DMS153 (cell line): ENCODE measurements at regions not wholly inside any gene's neighbourhood (a gene's known extent, or its start where the extent isn't known, plus 50 kb on each side); places are given as distances from the start of the nearest gene placed in this dataset.

Experiments used
- DNase-seq: peaks from one replicate; lab custom pipeline; 2025; lab: John Stamatoyannopoulos, UW

- DNase-seq: no peak
These were observed 422.6 kb downstream of the NUF2 start for GRCh38 chr1:163744301-163744887.

DNA sequence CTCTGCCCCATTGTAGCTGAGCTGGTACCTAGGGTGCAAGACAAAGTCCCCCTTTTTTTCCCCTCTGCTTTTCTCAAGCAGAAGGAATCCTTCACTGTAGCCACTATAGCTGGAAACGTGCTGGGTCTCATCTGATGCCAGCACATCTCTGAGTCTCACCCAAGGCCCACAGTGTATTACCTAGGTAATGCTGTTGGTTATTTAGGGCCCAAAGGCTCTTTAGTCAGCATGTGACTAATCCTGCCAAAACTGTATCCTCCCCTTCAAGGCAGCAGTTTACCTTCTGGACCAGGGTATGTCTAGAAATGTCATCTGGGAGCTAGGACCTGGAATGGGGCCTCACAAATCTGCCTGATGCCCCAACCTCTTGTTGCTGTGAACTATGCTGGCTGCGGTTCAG, 423.4 kb downstream of the NUF2 start:
- no peak for DNase-seq

GRCh38 chr1:163747261-163747660, 425.5 kb downstream of the NUF2 start:
- DNase-seq: no peak

DNA sequence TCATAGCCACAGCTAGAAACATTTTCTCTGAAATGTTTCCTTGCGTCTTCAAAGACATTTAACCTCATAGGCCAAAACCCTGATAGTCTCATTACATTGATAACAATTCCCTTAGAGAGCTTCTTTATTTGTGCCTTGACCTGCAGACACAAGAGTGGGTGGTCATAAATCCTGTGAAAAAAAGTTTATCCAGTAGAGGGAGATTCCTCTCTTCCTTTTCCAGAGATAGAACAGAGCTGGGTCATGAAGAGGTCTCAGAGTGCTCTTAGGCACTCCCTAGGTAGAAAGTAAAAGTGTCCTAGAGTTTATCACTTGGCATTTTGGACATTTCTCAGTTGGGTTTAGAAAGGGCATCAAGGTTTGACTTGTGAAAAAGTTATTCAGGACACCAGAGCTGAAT, 426.1 kb downstream of the NUF2 start:
- DNase-seq: no peak

GRCh38 chr1:163758977-163759670, 437.4 kb downstream of the NUF2 start:
- DNase-seq: no peak

DNA sequence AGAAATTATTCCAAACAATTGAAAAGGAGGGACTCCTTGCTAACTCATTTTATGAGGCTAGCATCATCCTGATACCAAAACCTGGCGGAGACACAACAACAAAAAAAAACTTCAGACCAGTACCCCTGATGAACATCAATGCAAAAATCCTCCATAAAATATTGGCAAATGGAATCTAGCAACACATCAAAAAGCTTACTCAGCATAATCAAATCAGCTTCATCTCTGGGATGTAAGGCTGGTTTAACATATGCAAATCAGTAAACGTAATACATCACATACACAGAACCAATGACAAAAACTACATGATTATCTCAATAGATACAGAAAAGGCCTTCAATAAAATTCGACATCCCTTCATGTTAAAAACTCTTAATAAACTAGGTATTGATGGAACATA, 440.1 kb downstream of the NUF2 start:
- DNase-seq: no peak

- no peak for DNase-seq
These were observed 444.6 kb downstream of the NUF2 start for GRCh38 chr1:163766257-163766918.

GRCh38 chr1:163768576-163768975, 446.8 kb downstream of the NUF2 start:
- DNase-seq: no peak

GRCh38 chr1:163770265-163770664, 448.5 kb downstream of the NUF2 start:
- DNase-seq: no peak

- no peak for DNase-seq
These were observed 449.9 kb downstream of the NUF2 start for GRCh38 chr1:163771637-163772036.

GRCh38 chr1:163772246-163772645, 450.5 kb downstream of the NUF2 start:
- DNase-seq: no peak

DNA sequence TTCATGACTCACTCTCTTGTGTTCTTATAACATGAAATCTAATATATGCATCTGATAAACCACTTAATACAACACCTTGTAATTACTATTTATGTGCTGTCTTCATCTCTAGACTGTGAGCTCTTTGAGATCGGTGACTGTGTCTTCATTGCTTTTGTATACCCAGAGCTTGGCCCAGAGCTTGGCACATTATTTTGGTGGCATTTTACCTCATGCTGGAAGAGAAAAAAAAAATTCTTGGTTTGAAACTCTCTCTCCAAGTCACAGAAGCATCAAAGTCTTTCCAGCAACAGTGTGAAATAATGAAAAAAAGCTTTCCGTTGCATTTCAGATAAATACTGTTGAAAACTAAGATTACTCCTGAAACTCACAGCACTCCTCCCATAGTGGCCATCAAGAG, 451.6 kb downstream of the NUF2 start:
- no peak for DNase-seq

DNA sequence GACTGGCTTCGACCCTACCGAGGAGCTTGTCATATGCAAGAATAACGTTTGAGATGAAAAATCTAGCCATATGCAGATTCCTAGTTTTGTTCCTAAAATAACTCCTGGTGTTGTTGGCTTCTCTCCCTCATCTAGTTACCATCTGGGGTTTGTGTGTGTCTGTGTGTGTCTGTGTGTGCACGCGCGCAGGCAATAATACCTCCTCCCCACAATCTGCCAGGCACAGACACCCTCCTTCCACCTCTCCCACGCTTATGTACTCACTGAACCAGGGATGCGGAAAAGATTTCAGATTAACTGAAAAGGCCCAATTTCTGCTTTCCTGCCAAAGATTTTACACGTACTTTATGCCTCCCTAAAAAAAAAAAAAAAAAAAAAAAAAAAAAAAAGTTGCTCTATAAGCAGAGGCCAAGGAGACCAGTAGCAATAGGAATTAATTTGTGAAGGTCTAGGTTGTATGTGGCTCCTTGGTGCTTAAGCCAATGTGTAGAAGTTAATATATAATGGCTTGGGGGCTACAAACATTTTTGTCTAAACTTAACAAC, 452.7 kb downstream of the NUF2 start:
- no peak for DNase-seq

- no peak for DNase-seq
These were observed 453.3 kb downstream of the NUF2 start for GRCh38 chr1:163774978-163775620.

GRCh38 chr1:163777205-163777604, 455.5 kb downstream of the NUF2 start:
- DNase-seq: no peak

DNA sequence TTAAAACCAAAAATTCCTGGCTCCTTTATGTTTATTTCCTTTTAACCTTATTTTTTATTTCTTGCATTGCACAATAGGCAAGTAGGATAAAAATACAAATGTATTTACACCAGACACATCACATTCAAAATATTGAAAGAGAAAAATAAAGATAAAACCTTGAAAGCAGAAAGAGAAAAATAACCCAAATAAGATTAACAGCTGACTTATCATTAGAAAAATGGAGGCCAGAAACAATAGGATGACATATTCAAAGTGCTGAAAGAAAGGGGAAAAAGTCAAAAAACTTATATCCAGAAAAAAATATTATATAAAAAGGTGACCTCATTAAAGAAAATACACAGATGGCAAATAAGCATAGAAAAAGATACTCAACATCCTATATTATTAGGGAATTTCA, 459.4 kb downstream of the NUF2 start:
- no peak for DNase-seq

- no peak for DNase-seq
These were observed 464.2 kb downstream of the NUF2 start for GRCh38 chr1:163785868-163786405.

- peak; percentile 17 for DNase-seq
These were observed 468.2 kb downstream of the NUF2 start for GRCh38 chr1:163789911-163790310.

- no peak for DNase-seq
These were observed 472.8 kb downstream of the NUF2 start for GRCh38 chr1:163794551-163794950.

- DNase-seq: peak; percentile 82
These were observed 474.7 kb downstream of the NUF2 start for GRCh38 chr1:163796394-163796821.

DNA sequence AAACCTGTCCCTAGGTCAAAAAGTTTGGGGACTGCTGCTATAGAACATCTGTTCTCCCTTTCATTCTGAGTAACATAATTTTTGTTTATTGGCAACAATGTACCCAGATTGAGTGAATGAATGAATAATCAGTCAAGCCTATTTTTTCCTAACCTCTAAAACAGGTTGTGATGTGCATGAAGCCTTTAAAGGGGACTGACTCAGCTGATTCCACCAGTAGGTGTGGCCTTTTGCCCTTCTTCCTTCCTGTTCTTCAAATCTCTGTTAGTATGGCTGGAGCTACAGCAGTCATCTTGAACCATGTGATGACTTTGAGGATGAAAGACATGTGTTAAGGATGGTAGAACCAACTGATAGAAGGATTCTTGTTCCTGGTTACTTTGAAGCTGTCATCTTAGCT, 476.1 kb downstream of the NUF2 start:
- no peak for DNase-seq

GRCh38 chr1:163799190-163799805, 477.5 kb downstream of the NUF2 start:
- DNase-seq: peak; percentile 67
